Adrenal gland (tissue), 9 donors: ENCODE measurements at regions not wholly inside any gene's neighbourhood (a gene's known extent, or its start where the extent isn't known, plus 50 kb on each side); places are given as distances from the start of the nearest gene placed in this dataset.

Experiments used
- DNase-seq, 7 donors: peaks; one replicate each; pipeline ENCODE4 v3.0.0-alpha.2; 2019 to 2020
- H3K27ac ChIP-seq, 5 donors: fragments of 200-600 bp; sonication (generic) in 4 of 5; 1 replicate in 3 of 5; 2 replicates in 2 of 5; pipeline versions ENCODE4 v1.5.1 to v1.8.0; 2016 to 2020; ENCODE audit warnings: mild to moderate bottlenecking in 1 of 5
- H3K27me3 ChIP-seq: fragments of 200-600 bp; 2 replicates; pipeline ENCODE4 v1.8.0; 2021
- H3K36me3 ChIP-seq, 2 donors: fragments of 200-600 bp; replicated peaks in 1 of 2; 1 replicate in 1 of 2; 2 replicates in 1 of 2; pipeline versions ENCODE4 v1.5.1 to v1.8.0; 2018 to 2022
- H3K4me1 ChIP-seq, 2 donors: fragments of 200-600 bp; replicated peaks in 1 of 2; 1 replicate in 1 of 2; 2 replicates in 1 of 2; pipeline versions ENCODE4 v1.5.1 to v1.8.0; 2018 to 2021
- H3K4me3 ChIP-seq, 4 donors: fragments of 200-600 bp; sonication (generic) in 3 of 4; one replicate each; pipeline ENCODE4 v1.5.1; 2016 to 2018
- H3K9me3 ChIP-seq, 3 donors: fragments of 200-600 bp; sonication (generic) in 1 of 3; replicated peaks in 1 of 3; 1 replicate in 2 of 3; 2 replicates in 1 of 3; pipeline versions ENCODE4 v1.5.1 to v1.8.0; 2016 to 2021
- CTCF ChIP-seq, 6 experiments: fragments of 450-650 bp in 4 of 6; fragments of 200-600 bp in 2 of 6; sonication (generic) in 1 of 6; IDR thresholded peaks; 1 replicate in 5 of 6; 2 replicates in 1 of 6; pipeline versions ENCODE4 v1.5.1 to v1.8.0; 2016 to 2021; ENCODE audit warnings: antibody characterized with exemption in 6 of 6, mild to moderate bottlenecking in 2 of 6, moderate library complexity in 1 of 6
- POLR2A ChIP-seq, 2 donors: fragments of 450-650 bp; IDR thresholded peaks; one replicate each; pipeline ENCODE4 v1.6.1; 2017; ENCODE audit warnings: antibody characterized with exemption in 2 of 2, mild to moderate bottlenecking in 2 of 2, moderate library complexity in 1 of 2
- WGBS, 4 donors: extraction: QIAGEN DNeasy Blood & Tissue Kit in 2 of 4; methylation state at CpG; one replicate each; pipeline versions ENCODE4 v1.1.5 to v1.1.7; 2013 to 2017; 5-methylcytosine and 5-hydroxymethylcytosine counted together
- intact Hi-C, 2 donors: fragments of 100-400 bp; cut with DNase I; formaldehyde crosslinking; loops; one replicate each; pipeline versions ENCODE4 v1.14.1 to v1.15.0; 2022 to 2023
- donor health status: healthy with polysubstance abuse.
- donor health status: Bipolar disorder and iron deficiency.
- donor health status: DM: yes; HTN: yes; CAD: no.
- donor health status: DM: no; HTN: no; CAD: no.
- donor health status: DM: no; HTN: no; CAD: no.

GRCh38 chr4:96486563-96486962, 646.7 kb downstream of the PDHA2 start:
- intact Hi-C loops: no loop called here
- Histone ChIP-seq H3K9me3 (no peaks in the 10 kb centered on the region), H3K4me3 (no peak overlapping the region), H3K4me1 (no peaks in the 10 kb centered on the region), H3K27ac (no peak overlapping the region), H3K36me3 (no peaks in the 10 kb centered on the region), H3K27me3 (no peaks in the 10 kb centered on the region)
- DNase-seq: no peak
- TF ChIP-seq CTCF (IDR thresholded peaks at IDR 0.05) (no peak), POLR2A (IDR thresholded peaks at IDR 0.05) (no peak)

GRCh38 chr4:96497621-96498020, 657.7 kb downstream of the PDHA2 start:
- TF ChIP-seq CTCF (IDR thresholded peaks at IDR 0.05) (no peak), POLR2A (IDR thresholded peaks at IDR 0.05) (no peak)
- intact Hi-C loops: no loop called here
- Histone ChIP-seq H3K4me3 (no peak overlapping the region), H3K36me3 (no peaks in the 10 kb centered on the region), H3K27me3 (no peaks in the 10 kb centered on the region), H3K27ac (no peak overlapping the region), H3K4me1 (no peaks in the 10 kb centered on the region), H3K9me3 (no peaks in the 10 kb centered on the region)
- DNase-seq: no peak
- WGBS, 4 donors: 65 to 78% (median 74%) methylated on average over 2 of the region's 2 CpGs

- TF ChIP-seq CTCF (IDR thresholded peaks at IDR 0.05): no peak
- no peak for TF ChIP-seq POLR2A (IDR thresholded peaks at IDR 0.05)
- Histone ChIP-seq H3K36me3 (no peaks in the 10 kb centered on the region), H3K27me3 (no peaks in the 10 kb centered on the region), H3K4me3 (no peak overlapping the region), H3K27ac (no peak overlapping the region), H3K4me1 (no peaks in the 10 kb centered on the region), H3K9me3 (no peaks in the 10 kb centered on the region)
- WGBS, 4 donors: 47 to 72% (median 57%) methylated on average over 5 of the region's 5 CpGs
- no peak for DNase-seq
- intact Hi-C loops: no loop called here
Observed at GRCh38 chr4:96504386-96504785, 664.5 kb downstream of the PDHA2 start.

- intact Hi-C loops: no loop called here
- H3K36me3 ChIP-seq: no peaks in the 10 kb centered on the region
- no peaks in the 10 kb centered on the region for H3K27me3 ChIP-seq
- WGBS, 4 donors: 75 to 90% (median 79%) methylated on average over 2 of the region's 2 CpGs
- H3K9me3 ChIP-seq: no peaks in the 10 kb centered on the region
- no peak overlapping the region for H3K27ac ChIP-seq
- no peak for DNase-seq
- no peaks in the 10 kb centered on the region for H3K4me1 ChIP-seq
- H3K4me3 ChIP-seq: no peak overlapping the region
- TF ChIP-seq CTCF (IDR thresholded peaks at IDR 0.05): no peak
- no peak for TF ChIP-seq POLR2A (IDR thresholded peaks at IDR 0.05)
Observed at GRCh38 chr4:96509039-96509741, 669.3 kb downstream of the PDHA2 start.
